HEK293 (cell line): ENCODE measurements at regions not wholly inside any gene's neighbourhood (a gene's known extent, or its start where the extent isn't known, plus 50 kb on each side); places are given as distances from the start of the nearest gene placed in this dataset.

Source experiments
- CTCF ChIP-seq: fragments of 450-650 bp; formaldehyde crosslinking; IDR thresholded peaks from 2 replicates; pipeline ENCODE4 v1.5.1; 2016; ENCODE audit warnings: missing biosample characterization, missing genetic modification characterization
- KLF1 ChIP-seq: fragments of 450-650 bp; formaldehyde crosslinking; IDR thresholded peaks from 2 replicates; pipeline ENCODE4 v1.5.1; 2016; ENCODE audit warnings: missing biosample characterization, missing genetic modification characterization
- KLF10 ChIP-seq: fragments of 450-650 bp; IDR thresholded peaks from 2 replicates; pipeline ENCODE4 v1.5.1; 2018; ENCODE audit warnings: missing biosample characterization, mild to moderate bottlenecking, missing genetic modification characterization
- ZNF223 ChIP-seq: fragments of 450-650 bp; formaldehyde crosslinking; IDR thresholded peaks from 2 replicates; pipeline ENCODE4 v1.5.1; 2016; ENCODE audit warnings: missing biosample characterization, missing genetic modification characterization
- ZNF558 ChIP-seq: fragments of 450-650 bp; formaldehyde crosslinking; IDR thresholded peaks from 2 replicates; pipeline ENCODE4 v1.5.1; 2016; ENCODE audit warnings: missing biosample characterization, missing genetic modification characterization
- ZNF776 ChIP-seq: fragments of 450-650 bp; formaldehyde crosslinking; IDR thresholded peaks from 2 replicates; pipeline ENCODE4 v1.5.0; 2017; ENCODE audit warnings: missing biosample characterization, missing genetic modification characterization, borderline replicate concordance

GRCh38 chr15:95591886-95592285, 738.6 kb upstream of the NR2F2 start:
- TF ChIP-seq ZNF558 (no peak), KLF1 (tag by site-specific recombination) (no peak), CTCF (tag by site-specific recombination) (no peak), ZNF776 (tag by site-specific recombination) (no peak), KLF10 (tag by site-specific recombination) (no peak), ZNF223 (tag by site-specific recombination) (no peak)
